ENCODE measurements at regions not wholly inside any gene's neighbourhood (a gene's known extent, or its start where the extent isn't known, plus 50 kb on each side); places are given as distances from the start of the nearest gene placed in this dataset.

DNA sequence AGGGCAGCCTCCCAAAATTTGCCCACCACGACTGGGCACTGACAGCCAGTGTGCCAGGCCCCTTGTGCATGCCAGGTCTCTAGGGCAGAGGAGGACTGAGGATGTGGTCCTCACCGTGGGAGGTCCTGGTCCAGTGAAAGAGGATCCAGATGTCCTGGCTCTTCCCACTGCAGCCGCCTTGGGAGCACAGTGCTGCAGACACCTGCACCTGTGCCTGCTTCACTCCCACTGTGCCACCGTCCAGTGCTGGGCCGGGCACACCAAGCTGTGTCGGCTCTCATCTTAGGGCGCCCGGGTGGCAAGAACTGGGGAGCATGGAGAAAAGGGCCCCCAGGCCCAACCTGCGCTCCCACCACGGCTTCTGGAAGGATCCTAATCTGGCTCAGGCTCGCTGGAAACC, 1147.1 kb downstream of the BRD1 start:
- Histone ChIP-seq H2AFZ (ENCODE audit: low read length) (no peak overlapping the region), H3K27me3 (ENCODE audit: control insufficient read depth in 3 of 3, insufficient read depth in 3 of 3, low read depth in 1 of 3, low read length in 3 of 3) (no peaks in the 10 kb centered on the region), H3K4ac (ENCODE audit: low read length) (no peak overlapping the region), H3K9ac (ENCODE audit: low read depth, low read length, poor library complexity) (no peak overlapping the region), H3K14ac (ENCODE audit: low read length) (no peak overlapping the region), H2AK5ac (ENCODE audit: low read depth, low read length) (peak overlapping the region; percentile 12), H2BK120ac (ENCODE audit: low read depth, low read length) (no peak overlapping the region), H2BK15ac (ENCODE audit: low read length) (no peak overlapping the region), H3K18ac (ENCODE audit: low read length) (peak overlapping the region; percentile 52), H3K4me1 (ENCODE audit: control insufficient read depth in 2 of 2, insufficient read depth in 1 of 2, low read depth in 1 of 2, low read length in 2 of 2) (no peaks in the 10 kb centered on the region), H3K4me3 (ENCODE audit: low read length in 2 of 2) (no peak overlapping the region), H3K36me3 (replicated peaks in 1 of 2; ENCODE audit: control insufficient read depth in 2 of 2, insufficient read depth in 2 of 2, low read length in 2 of 2) (no peaks in the 10 kb centered on the region), H3K9me3 (replicated peaks in 1 of 2; ENCODE audit: control insufficient read depth in 2 of 2, insufficient read depth in 1 of 2, low read depth in 1 of 2, low read length in 2 of 2) (no peaks in the 10 kb centered on the region), H2BK5ac (ENCODE audit: low read length) (no peak overlapping the region), H3K4me2 (ENCODE audit: insufficient read depth, low read length, poor library complexity, severe bottlenecking) (no peak overlapping the region), H3K23ac (ENCODE audit: low read depth, low read length, poor library complexity) (no peak overlapping the region), H3K79me1 (ENCODE audit: low read depth, low read length) (peaks cover 3% of the 10 kb centered on the region), H4K8ac (ENCODE audit: low read depth, low read length) (no peak overlapping the region), H2BK12ac (ENCODE audit: low read length) (no peak overlapping the region), H4K91ac (ENCODE audit: low read depth, low read length, poor library complexity) (no peak overlapping the region), H3K27ac (replicated peaks; ENCODE audit: low read length) (no peak overlapping the region)
- no peak for DNase-seq (ENCODE audit: low spot score)
- WGBS, 2 donors (ENCODE audit: extremely low coverage in 2 of 2, insufficient read length in 2 of 2, insufficient replicate concordance in 1 of 2), result no CpG with 5 or more reads among the region's 11 CpGs

DNA sequence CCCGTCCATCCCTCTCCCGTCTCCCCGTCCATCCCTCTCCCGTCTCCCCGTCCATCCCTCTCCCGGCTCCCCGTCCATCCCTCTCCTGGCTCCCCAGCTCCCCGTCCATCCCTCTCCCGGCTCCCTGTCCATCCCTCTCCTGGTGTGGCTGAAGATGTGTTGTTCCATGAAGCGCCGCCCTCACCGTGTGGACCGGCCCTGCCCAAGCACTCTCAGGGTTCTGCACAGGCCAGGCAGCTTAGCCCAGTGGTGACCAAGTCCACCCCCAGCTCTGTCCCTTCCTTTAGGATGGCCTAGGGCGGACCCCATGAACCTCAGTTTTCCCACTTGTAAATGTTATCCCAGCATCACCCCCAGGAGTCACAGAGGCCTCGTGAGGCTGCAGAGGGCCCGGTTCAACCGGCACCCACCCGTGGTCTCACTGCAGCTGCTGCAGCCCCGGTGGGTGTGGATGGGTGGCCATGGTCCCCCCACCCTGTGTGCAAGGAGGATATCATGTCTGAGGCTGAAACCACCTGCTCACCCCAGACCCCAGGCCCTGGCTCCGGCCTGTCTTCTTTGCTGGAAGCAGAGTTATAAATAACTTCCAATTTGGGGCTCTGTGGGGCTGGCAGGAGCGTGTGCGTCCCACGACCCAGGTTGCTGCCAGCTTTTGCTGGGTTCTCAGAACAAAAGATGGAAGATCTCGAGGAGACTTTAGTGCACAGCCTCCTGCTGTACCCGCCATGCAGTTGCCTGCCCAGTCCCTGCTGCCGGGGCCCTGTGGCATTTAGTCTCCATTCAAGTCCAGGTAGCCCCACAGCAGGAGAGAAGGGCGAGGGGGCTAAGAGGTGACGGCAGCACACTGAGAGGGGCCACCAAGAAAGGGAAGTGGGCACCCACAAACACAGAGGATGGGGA, 1147.8 kb downstream of the BRD1 start:
- Histone ChIP-seq H3K4me3 (ENCODE audit: low read length in 2 of 2) (no peak overlapping the region), H3K9me3 (replicated peaks in 1 of 2; ENCODE audit: control insufficient read depth in 2 of 2, insufficient read depth in 1 of 2, low read depth in 1 of 2, low read length in 2 of 2) (no peaks in the 10 kb centered on the region)
- WGBS, 2 donors (ENCODE audit: extremely low coverage in 2 of 2, insufficient read length in 2 of 2, insufficient replicate concordance in 1 of 2), result 100% methylated on average over 2 of the region's 28 CpGs; no CpG with 5 or more reads in 1 of the 2 donors

GRCh38 chr22:48678171-48679135, 1149.2 kb downstream of the BRD1 start:
- WGBS, 2 donors (ENCODE audit: extremely low coverage in 2 of 2, insufficient read length in 2 of 2, insufficient replicate concordance in 1 of 2), result no CpG with 5 or more reads among the region's 38 CpGs
- Histone ChIP-seq H3K4me1 (ENCODE audit: control insufficient read depth in 2 of 2, insufficient read depth in 1 of 2, low read depth in 1 of 2, low read length in 2 of 2) (no peaks in the 10 kb centered on the region), H3K9me3 (replicated peaks in 1 of 2; ENCODE audit: control insufficient read depth in 2 of 2, insufficient read depth in 1 of 2, low read depth in 1 of 2, low read length in 2 of 2) (no peaks in the 10 kb centered on the region), H3K14ac (ENCODE audit: low read length) (no peak overlapping the region), H3K4me2 (ENCODE audit: insufficient read depth, low read length, poor library complexity, severe bottlenecking) (no peak overlapping the region), H3K79me1 (ENCODE audit: low read depth, low read length) (peaks cover 2% of the 10 kb centered on the region), H3K23ac (ENCODE audit: low read depth, low read length, poor library complexity) (no peak overlapping the region), H2AK5ac (ENCODE audit: low read depth, low read length) (no peak overlapping the region), H3K4ac (ENCODE audit: low read length) (no peak overlapping the region), H4K8ac (ENCODE audit: low read depth, low read length) (no peak overlapping the region), H3K36me3 (replicated peaks in 1 of 2; ENCODE audit: control insufficient read depth in 2 of 2, insufficient read depth in 2 of 2, low read length in 2 of 2) (no peaks in the 10 kb centered on the region), H3K9ac (ENCODE audit: low read depth, low read length, poor library complexity) (no peak overlapping the region), H3K18ac (ENCODE audit: low read length) (no peak overlapping the region), H4K91ac (ENCODE audit: low read depth, low read length, poor library complexity) (no peak overlapping the region), H2BK5ac (ENCODE audit: low read length) (no peak overlapping the region), H2BK15ac (ENCODE audit: low read length) (no peak overlapping the region), H3K4me3 (ENCODE audit: low read length in 2 of 2) (no peak overlapping the region), H3K27me3 (ENCODE audit: control insufficient read depth in 3 of 3, insufficient read depth in 3 of 3, low read depth in 1 of 3, low read length in 3 of 3) (no peaks in the 10 kb centered on the region), H3K27ac (replicated peaks; ENCODE audit: low read length) (no peak overlapping the region), H2AFZ (ENCODE audit: low read length) (no peak overlapping the region), H2BK12ac (ENCODE audit: low read length) (no peak overlapping the region), H2BK120ac (ENCODE audit: low read depth, low read length) (no peak overlapping the region)
- no peak for DNase-seq (ENCODE audit: low spot score)

More for the DNA sequence above, 1147.8 kb downstream of the BRD1 start:
- H3K23ac ChIP-seq (ENCODE audit: low read depth, low read length, poor library complexity), result peak overlapping the region; percentile 38
- DNase-seq (ENCODE audit: low spot score), result no peak
- no peak overlapping the region for H2BK15ac ChIP-seq (ENCODE audit: low read length)
- no peaks in the 10 kb centered on the region for H3K27me3 ChIP-seq (ENCODE audit: control insufficient read depth in 3 of 3, insufficient read depth in 3 of 3, low read depth in 1 of 3, low read length in 3 of 3)
- no peaks in the 10 kb centered on the region for H3K4me1 ChIP-seq (ENCODE audit: control insufficient read depth in 2 of 2, insufficient read depth in 1 of 2, low read depth in 1 of 2, low read length in 2 of 2)
- no peak overlapping the region for H4K91ac ChIP-seq (ENCODE audit: low read depth, low read length, poor library complexity)
- no peaks in the 10 kb centered on the region for H3K36me3 ChIP-seq (replicated peaks in 1 of 2; ENCODE audit: control insufficient read depth in 2 of 2, insufficient read depth in 2 of 2, low read length in 2 of 2)
- H3K14ac ChIP-seq (ENCODE audit: low read length), result no peak overlapping the region
- H2BK12ac ChIP-seq (ENCODE audit: low read length), result no peak overlapping the region
- H3K27ac ChIP-seq (replicated peaks; ENCODE audit: low read length), result no peak overlapping the region
- H3K79me1 ChIP-seq (ENCODE audit: low read depth, low read length), result peaks cover 3% of the 10 kb centered on the region
- no peak overlapping the region for H2AK5ac ChIP-seq (ENCODE audit: low read depth, low read length)
- H3K4ac ChIP-seq (ENCODE audit: low read length), result no peak overlapping the region
- no peak overlapping the region for H3K4me2 ChIP-seq (ENCODE audit: insufficient read depth, low read length, poor library complexity, severe bottlenecking)
- H2BK120ac ChIP-seq (ENCODE audit: low read depth, low read length), result no peak overlapping the region
- H2BK5ac ChIP-seq (ENCODE audit: low read length), result no peak overlapping the region
- H4K8ac ChIP-seq (ENCODE audit: low read depth, low read length), result no peak overlapping the region
- H3K18ac ChIP-seq (ENCODE audit: low read length), result no peak overlapping the region
- H2AFZ ChIP-seq (ENCODE audit: low read length), result no peak overlapping the region
- H3K9ac ChIP-seq (ENCODE audit: low read depth, low read length, poor library complexity), result peak overlapping the region; percentile 24

- no peak overlapping the region for H3K27ac ChIP-seq (replicated peaks; ENCODE audit: low read length)
- no peaks in the 10 kb centered on the region for H3K27me3 ChIP-seq (ENCODE audit: control insufficient read depth in 3 of 3, insufficient read depth in 3 of 3, low read depth in 1 of 3, low read length in 3 of 3)
- H3K9ac ChIP-seq (ENCODE audit: low read depth, low read length, poor library complexity), result no peak overlapping the region
- H3K4me2 ChIP-seq (ENCODE audit: insufficient read depth, low read length, poor library complexity, severe bottlenecking), result no peak overlapping the region
- H3K79me1 ChIP-seq (ENCODE audit: low read depth, low read length), result peaks cover 2% of the 10 kb centered on the region
- H2BK12ac ChIP-seq (ENCODE audit: low read length), result no peak overlapping the region
- no peak overlapping the region for H2AK5ac ChIP-seq (ENCODE audit: low read depth, low read length)
- H3K18ac ChIP-seq (ENCODE audit: low read length), result peak overlapping the region; percentile 46
- no peak overlapping the region for H4K91ac ChIP-seq (ENCODE audit: low read depth, low read length, poor library complexity)
- no peak overlapping the region for H3K4ac ChIP-seq (ENCODE audit: low read length)
- H3K36me3 ChIP-seq (replicated peaks in 1 of 2; ENCODE audit: control insufficient read depth in 2 of 2, insufficient read depth in 2 of 2, low read length in 2 of 2), result no peaks in the 10 kb centered on the region
- H4K8ac ChIP-seq (ENCODE audit: low read depth, low read length), result no peak overlapping the region
- no peak overlapping the region for H2BK120ac ChIP-seq (ENCODE audit: low read depth, low read length)
- no peak for DNase-seq (ENCODE audit: low spot score)
- H2BK15ac ChIP-seq (ENCODE audit: low read length), result no peak overlapping the region
- no CpG with 5 or more reads among the region's 7 CpGs for WGBS, 2 donors (ENCODE audit: extremely low coverage in 2 of 2, insufficient read length in 2 of 2, insufficient replicate concordance in 1 of 2)
- peaks cover 0 to 3% of the 10 kb centered on the region in 2 donors for H3K9me3 ChIP-seq (replicated peaks in 1 of 2; ENCODE audit: control insufficient read depth in 2 of 2, insufficient read depth in 1 of 2, low read depth in 1 of 2, low read length in 2 of 2)
- H3K23ac ChIP-seq (ENCODE audit: low read depth, low read length, poor library complexity), result no peak overlapping the region
- no peaks in the 10 kb centered on the region for H3K4me1 ChIP-seq (ENCODE audit: control insufficient read depth in 2 of 2, insufficient read depth in 1 of 2, low read depth in 1 of 2, low read length in 2 of 2)
- no peak overlapping the region for H2AFZ ChIP-seq (ENCODE audit: low read length)
- H2BK5ac ChIP-seq (ENCODE audit: low read length), result no peak overlapping the region
- no peak overlapping the region for H3K4me3 ChIP-seq (ENCODE audit: low read length in 2 of 2)
- no peak overlapping the region for H3K14ac ChIP-seq (ENCODE audit: low read length)
Measured at GRCh38 chr22:48677621-48678020, 1150.1 kb downstream of the BRD1 start.
